MM.1S (cell line): ENCODE measurements at regions not wholly inside any gene's neighbourhood (a gene's known extent, or its start where the extent isn't known, plus 50 kb on each side); places are given as distances from the start of the nearest gene placed in this dataset.
"Not testable (repeated sequence)": the region's sequence is repeated elsewhere in the genome, so short reads cannot be mapped to it uniquely, and the experiment has no call there.

ENCODE experiments used
- CTCF ChIP-seq: fragments of 300-600 bp; sonication (generic); IDR thresholded peaks from 2 replicates; pipeline ENCODE4 v1.5.1; 2016; ENCODE audit warnings: antibody characterized with exemption, low read length, mixed read lengths
- EZH2 ChIP-seq: fragments of 300-600 bp; sonication (generic); optimal IDR thresholded peaks from 2 replicates; pipeline ENCODE3; 2017; ENCODE audit warnings: low read depth, mild to moderate bottlenecking, antibody characterized with exemption, low read length, mixed read lengths

DNA sequence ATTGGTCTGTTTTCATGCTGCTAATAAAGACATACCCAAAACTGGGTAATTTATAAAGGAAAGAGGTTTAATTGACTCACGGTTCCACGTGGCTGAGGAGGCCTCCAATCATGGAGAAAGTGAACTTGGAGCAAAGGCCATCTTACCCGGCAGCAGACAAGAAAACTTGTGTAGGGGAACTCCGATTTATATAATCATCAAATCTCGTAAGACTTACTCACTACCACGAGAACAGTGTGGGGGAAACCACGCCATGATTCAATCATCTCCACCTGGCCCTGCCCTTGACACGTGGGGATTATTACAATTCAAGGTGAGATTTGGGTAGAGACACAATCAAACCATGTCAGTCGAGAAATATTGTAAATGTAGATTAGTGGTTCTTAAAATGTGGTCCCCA, 76.2 kb upstream of the SRSF6 start:
- not testable (repeated sequence) for TF ChIP-seq CTCF, EZH2
